ENCODE measurements at regions not wholly inside any gene's neighbourhood (a gene's known extent, or its start where the extent isn't known, plus 50 kb on each side); places are given as distances from the start of the nearest gene placed in this dataset.

DNA sequence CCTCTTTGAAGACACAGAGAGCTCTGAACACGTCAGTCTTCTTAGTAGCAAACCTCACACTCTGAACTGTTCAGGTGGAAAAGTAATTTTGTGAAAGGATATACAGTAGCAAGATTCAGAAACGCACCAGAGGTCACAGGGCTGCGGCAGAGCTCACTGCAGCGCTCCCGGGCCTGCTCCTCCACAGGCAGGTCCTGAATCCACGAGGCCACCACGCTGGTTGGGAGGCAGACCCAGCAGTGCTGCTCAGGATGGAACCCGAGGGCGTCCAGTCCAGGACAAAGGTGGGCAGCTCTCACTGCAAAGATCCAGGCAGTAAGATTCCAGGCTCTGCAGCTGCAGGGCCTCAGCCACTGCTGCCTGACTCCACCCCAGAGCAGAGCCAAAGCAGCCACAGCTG, 576.2 kb upstream of the SALL3 start (continued):
- TF ChIP-seq, protein P1, sequence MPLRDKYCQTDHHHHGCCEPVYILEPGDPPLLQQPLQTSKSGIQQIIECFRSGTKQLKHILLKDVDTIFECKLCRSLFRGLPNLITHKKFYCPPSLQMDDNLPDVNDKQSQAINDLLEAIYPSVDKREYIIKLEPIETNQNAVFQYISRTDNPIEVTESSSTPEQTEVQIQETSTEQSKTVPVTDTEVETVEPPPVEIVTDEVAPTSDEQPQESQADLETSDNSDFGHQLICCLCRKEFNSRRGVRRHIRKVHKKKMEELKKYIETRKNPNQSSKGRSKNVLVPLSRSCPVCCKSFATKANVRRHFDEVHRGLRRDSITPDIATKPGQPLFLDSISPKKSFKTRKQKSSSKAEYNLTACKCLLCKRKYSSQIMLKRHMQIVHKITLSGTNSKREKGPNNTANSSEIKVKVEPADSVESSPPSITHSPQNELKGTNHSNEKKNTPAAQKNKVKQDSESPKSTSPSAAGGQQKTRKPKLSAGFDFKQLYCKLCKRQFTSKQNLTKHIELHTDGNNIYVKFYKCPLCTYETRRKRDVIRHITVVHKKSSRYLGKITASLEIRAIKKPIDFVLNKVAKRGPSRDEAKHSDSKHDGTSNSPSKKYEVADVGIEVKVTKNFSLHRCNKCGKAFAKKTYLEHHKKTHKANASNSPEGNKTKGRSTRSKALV (CRISPR knock-in tag; IDR thresholded peaks at IDR 0.05) = no peak
- no peak for TF ChIP-seq CCAR2 (optimal IDR thresholded peaks at IDR 0.05; ENCODE audit: low read depth, low read length)
- no peak for TF ChIP-seq ZNF83 (CRISPR knock-in tag; IDR thresholded peaks at IDR 0.05; ENCODE audit: borderline replicate concordance)
- TF ChIP-seq ZNF605 (CRISPR knock-in tag; IDR thresholded peaks at IDR 0.05) = no peak
- TF ChIP-seq ZNF414 (CRISPR knock-in tag; IDR thresholded peaks at IDR 0.05) = no peak

- in situ Hi-C loops (cut with HindIII; ENCODE audit: extremely low pct_ligation_motif_present, low pct_unique_long_range_greater_than_20kb) = no loop called here
- FAIRE-seq (no peak), ATAC-seq (no peak), DNase-seq (ENCODE audit: low spot score) (no peak)
- no peak for TF ChIP-seq ZNF607 (CRISPR knock-in tag; IDR thresholded peaks at IDR 0.05; ENCODE audit: borderline replicate concordance)
- TF ChIP-seq SRSF4 (IDR thresholded peaks at IDR 0.05; ENCODE audit: low read depth, low read length, poor library complexity, severe bottlenecking) = no peak
- no peak for TF ChIP-seq CBX2 (IDR thresholded peaks at IDR 0.05; ENCODE audit: low read depth, low read length)
- TF ChIP-seq CBX2 (CRISPR knock-in tag; IDR thresholded peaks at IDR 0.05; ENCODE audit: low read depth) = no peak
- no peak for TF ChIP-seq MAFG (CRISPR knock-in tag; IDR thresholded peaks at IDR 0.05)
- TF ChIP-seq ZNF510 (CRISPR knock-in tag; IDR thresholded peaks at IDR 0.05; ENCODE audit: low read depth) = no peak
- TF ChIP-seq ZFP62 (CRISPR knock-in tag; IDR thresholded peaks at IDR 0.05) = no peak
- TF ChIP-seq POGK (CRISPR knock-in tag; conservative IDR thresholded peaks at IDR 0.05) = no peak
- TF ChIP-seq HNF4G (IDR thresholded peaks at IDR 0.05; ENCODE audit: borderline replicate concordance, low read depth, low read length) = no peak
- no peak for TF ChIP-seq HNF4G (CRISPR knock-in tag; IDR thresholded peaks at IDR 0.05; ENCODE audit: borderline replicate concordance, low read depth)
- Histone ChIP-seq H3K9me3 (ENCODE audit: low read length) (no peaks in the 10 kb centered on the region), H4K20me1 (ENCODE audit: insufficient read depth, low read length) (no peaks in the 10 kb centered on the region), H3K27me3 (ENCODE audit: control insufficient read depth in 1 of 2, insufficient read depth in 2 of 2, low read length in 2 of 2) (peaks cover 2 to 52% of the 10 kb centered on the region in 2 experiments; a peak in 4 of 5 replicates), H3K27ac (ENCODE audit: extremely low read length, insufficient read depth, low read length) (no peak overlapping the region), H3K36me3 (replicated peaks in 1 of 2; ENCODE audit: control insufficient read depth in 1 of 2, insufficient read depth in 2 of 2, low read length in 2 of 2) (no peaks in the 10 kb centered on the region), H2AFZ (ENCODE audit: low read length) (no peak overlapping the region), H3K9ac (ENCODE audit: insufficient read depth, low read depth, low read length) (no peak overlapping the region), H3K79me2 (ENCODE audit: insufficient read depth, low read length) (no peaks in the 10 kb centered on the region), H3K4me2 (ENCODE audit: low read depth, low read length) (no peak overlapping the region), H3K4me1 (ENCODE audit: insufficient read depth, low read length) (no peaks in the 10 kb centered on the region), H3K4me3 (replicated peaks in 1 of 3; ENCODE audit: insufficient read depth in 1 of 3, low read depth in 2 of 3, low read length in 3 of 3) (no peak overlapping the region)
- intact Hi-C loops (cut with micrococcal nuclease; ENCODE audit: unreplicated experiment) = no loop called here
- CTCF ChIA-PET (ENCODE audit: low intra/inter-chr PET ratio, low total read pairs) = no interaction called here
- POLR2A ChIA-PET = no interaction called here
- no TSS peak for BruUV-seq (replicated peaks)
- WGBS (ENCODE audit: low lambda C conversion rate) = 0% methylated on average over 3 of the region's 16 CpGs
Observed at GRCh38 chr18:78405763-78406162, 573.9 kb upstream of the SALL3 start.

All from HepG2 (cell line).